Astrocyte (in vitro differentiated cells and primary cell): ENCODE measurements at regions not wholly inside any gene's neighbourhood (a gene's known extent, or its start where the extent isn't known, plus 50 kb on each side); places are given as distances from the start of the nearest gene placed in this dataset.

Experiments used
- DNase-seq: peaks from one replicate; pipeline ENCODE4 v3.0.0-alpha.2; 2010; ENCODE audit warnings: low read depth
- FAIRE-seq: peaks from 2 replicates; lab custom pipeline; 2011; peaks lifted over from hg19 to GRCh38; lab: Jason Lieb, UNC
- H2AFZ ChIP-seq: 2 replicates; pipeline ENCODE4 v1.6.0; 2012; ENCODE audit warnings: low read depth, low read length, inconsistent platforms
- H3K27ac ChIP-seq: 2 replicates; pipeline ENCODE4 v1.5.1; 2011; ENCODE audit warnings: low read depth, low read length, inconsistent platforms
- H3K27me3 ChIP-seq: 2 replicates; pipeline ENCODE4 v1.6.0; 2011; ENCODE audit warnings: low read length, inconsistent platforms; ENCODE audit not compliant: insufficient read depth
- H3K36me3 ChIP-seq: 2 replicates; pipeline ENCODE4 v1.5.1; 2011; ENCODE audit warnings: low read length, inconsistent platforms; ENCODE audit not compliant: insufficient read depth
- H3K4me1 ChIP-seq: 2 replicates; pipeline ENCODE4 v1.5.1; 2011; ENCODE audit warnings: low read length, inconsistent platforms; ENCODE audit not compliant: insufficient read depth
- H3K4me2 ChIP-seq: 2 replicates; pipeline ENCODE4 v1.6.0; 2012; ENCODE audit warnings: low read length, inconsistent platforms
- H3K4me3 ChIP-seq: 2 replicates; pipeline ENCODE4 v1.5.1; 2011; ENCODE audit warnings: low read depth, mild to moderate bottlenecking, low read length, inconsistent platforms; ENCODE audit not compliant: insufficient read depth
- H3K79me2 ChIP-seq: 2 replicates; pipeline ENCODE4 v1.6.0; 2012; ENCODE audit warnings: mild to moderate bottlenecking, low read length, inconsistent platforms; ENCODE audit not compliant: insufficient read depth
- H3K9ac ChIP-seq: 2 replicates; pipeline ENCODE4 v1.6.0; 2012; ENCODE audit warnings: mild to moderate bottlenecking, low read length, inconsistent platforms
- H3K9me3 ChIP-seq: 2 replicates; pipeline ENCODE4 v1.5.1; 2012; ENCODE audit warnings: low read depth, mild to moderate bottlenecking, low read length, inconsistent platforms; ENCODE audit not compliant: insufficient read depth
- H4K20me1 ChIP-seq: 2 replicates; pipeline ENCODE4 v1.6.0; 2012; ENCODE audit warnings: low read length, inconsistent platforms; ENCODE audit not compliant: insufficient read depth
- H3K27ac Mint-ChIP-seq: one replicate; pipeline ENCODE4 v1.8.0; 2021; ENCODE audit warnings: mild to moderate bottlenecking, mixed read lengths; ENCODE audit not compliant: unreplicated experiment
- H3K27me3 Mint-ChIP-seq: one replicate; pipeline ENCODE4 v1.8.0; 2021; ENCODE audit warnings: low read depth, mixed read lengths; ENCODE audit not compliant: unreplicated experiment
- H3K36me3 Mint-ChIP-seq: one replicate; pipeline ENCODE4 v1.8.0; 2021; ENCODE audit warnings: low read depth, mixed read lengths; ENCODE audit not compliant: unreplicated experiment
- H3K4me1 Mint-ChIP-seq: one replicate; pipeline ENCODE4 v1.8.0; 2021; ENCODE audit warnings: low read depth, mixed read lengths; ENCODE audit not compliant: unreplicated experiment
- H3K4me3 Mint-ChIP-seq: one replicate; pipeline ENCODE4 v1.8.0; 2021; ENCODE audit warnings: mild to moderate bottlenecking, moderate library complexity, mixed read lengths; ENCODE audit not compliant: unreplicated experiment
- H3K9me3 Mint-ChIP-seq: one replicate; pipeline ENCODE4 v1.8.0; 2021; ENCODE audit warnings: mild to moderate bottlenecking, mixed read lengths; ENCODE audit not compliant: unreplicated experiment
- CTCF ChIP-seq: IDR thresholded peaks from 2 replicates; pipeline ENCODE4 v1.5.1; 2011; ENCODE audit warnings: low read depth, mild to moderate bottlenecking, inconsistent platforms, low read length, moderate library complexity; ENCODE audit not compliant: insufficient read depth
- EZH2 ChIP-seq: IDR thresholded peaks from 2 replicates; pipeline ENCODE4 v1.6.1; 2012; ENCODE audit warnings: mild to moderate bottlenecking, low read length, inconsistent platforms; ENCODE audit not compliant: insufficient read depth

GRCh38 chr1:55316947-55317662 lies 101.9 kb upstream of the USP24 start:
- Histone ChIP-seq H3K36me3 (no peaks in the 10 kb centered on the region), H3K4me1 (peaks cover 2% of the 10 kb centered on the region), H3K9ac (no peak overlapping the region), H3K27ac (no peak overlapping the region), H3K9me3 (no peaks in the 10 kb centered on the region), H2AFZ (no peak overlapping the region), H4K20me1 (no peaks in the 10 kb centered on the region), H3K27me3 (no peaks in the 10 kb centered on the region), H3K4me2 (no peak overlapping the region), H3K4me3 (no peak overlapping the region), H3K79me2 (no peaks in the 10 kb centered on the region)
- no peak for DNase-seq
- H3K27me3 Mint-ChIP-seq, result peaks cover 36% of the 10 kb centered on the region
- no peak overlapping the region for H3K27ac Mint-ChIP-seq
- FAIRE-seq, result no peak
- H3K4me1 Mint-ChIP-seq, result no peaks in the 10 kb centered on the region
- no peak overlapping the region for H3K4me3 Mint-ChIP-seq
- H3K9me3 Mint-ChIP-seq, result peaks cover 2% of the 10 kb centered on the region
- no peaks in the 10 kb centered on the region for H3K36me3 Mint-ChIP-seq
- no peak for TF ChIP-seq CTCF
- no peak for TF ChIP-seq EZH2

- Histone ChIP-seq H3K27me3 (no peaks in the 10 kb centered on the region), H3K9me3 (no peaks in the 10 kb centered on the region), H3K9ac (no peak overlapping the region), H3K36me3 (no peaks in the 10 kb centered on the region), H4K20me1 (no peaks in the 10 kb centered on the region), H2AFZ (no peak overlapping the region), H3K4me2 (no peak overlapping the region), H3K27ac (no peak overlapping the region), H3K79me2 (no peaks in the 10 kb centered on the region), H3K4me3 (no peak overlapping the region), H3K4me1 (peaks cover 6% of the 10 kb centered on the region)
- TF ChIP-seq EZH2 (no peak), CTCF (no peak)
- peaks cover 36% of the 10 kb centered on the region for H3K27me3 Mint-ChIP-seq
- FAIRE-seq (no peak), DNase-seq (no peak)
- H3K4me1 Mint-ChIP-seq, result peaks cover 2% of the 10 kb centered on the region
- H3K36me3 Mint-ChIP-seq, result no peaks in the 10 kb centered on the region
- peaks cover 2% of the 10 kb centered on the region for H3K9me3 Mint-ChIP-seq
- no peak overlapping the region for H3K4me3 Mint-ChIP-seq
- H3K27ac Mint-ChIP-seq, result no peak overlapping the region
Measured at GRCh38 chr1:55316502-55316901, 101.3 kb upstream of the USP24 start.

- no peaks in the 10 kb centered on the region for H3K9me3 ChIP-seq
- H3K27me3 ChIP-seq, result no peaks in the 10 kb centered on the region
- no peak overlapping the region for H3K4me2 ChIP-seq
- H3K9ac ChIP-seq, result no peak overlapping the region
- DNase-seq (no peak), FAIRE-seq (no peak)
- TF ChIP-seq CTCF, result no peak
- no peak for TF ChIP-seq EZH2
- no peaks in the 10 kb centered on the region for H3K79me2 ChIP-seq
- H2AFZ ChIP-seq, result no peak overlapping the region
- Mint-ChIP-seq H3K27ac (no peak overlapping the region), H3K36me3 (no peaks in the 10 kb centered on the region), H3K27me3 (peaks cover 33% of the 10 kb centered on the region), H3K4me3 (no peak overlapping the region), H3K4me1 (peaks cover 11% of the 10 kb centered on the region), H3K9me3 (peaks cover 2% of the 10 kb centered on the region)
- H4K20me1 ChIP-seq, result no peaks in the 10 kb centered on the region
- H3K4me3 ChIP-seq, result no peak overlapping the region
- no peak overlapping the region for H3K27ac ChIP-seq
- H3K4me1 ChIP-seq, result peaks cover 14% of the 10 kb centered on the region
- no peaks in the 10 kb centered on the region for H3K36me3 ChIP-seq
Measured at GRCh38 chr1:55315552-55315951, 100.4 kb upstream of the USP24 start.
